ENCODE measurements at regions not wholly inside any gene's neighbourhood (a gene's known extent, or its start where the extent isn't known, plus 50 kb on each side); places are given as distances from the start of the nearest gene placed in this dataset.

DNA sequence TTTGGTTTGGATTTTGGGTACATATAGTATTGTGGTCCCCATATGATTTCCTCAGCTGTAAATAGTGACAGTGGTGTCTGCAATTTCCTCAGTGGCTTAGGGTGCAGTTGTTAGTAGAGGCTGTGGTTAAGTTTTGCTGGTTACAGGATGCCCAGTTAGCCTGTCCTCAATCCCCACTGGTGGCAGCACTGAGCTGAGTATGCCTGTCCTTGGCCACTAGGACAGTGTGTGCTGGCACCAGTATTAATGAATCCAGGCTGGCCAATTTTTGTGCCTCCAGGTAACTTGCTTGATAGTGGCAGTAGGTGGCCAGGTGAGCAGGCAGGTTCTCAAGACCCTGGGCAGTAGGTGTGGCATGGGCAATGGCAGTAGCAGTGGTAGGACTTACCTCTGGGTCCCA is 973.1 kb downstream of the TMEM182 start:
- no peaks in the 10 kb centered on the region for H3K9me3 ChIP-seq (ENCODE audit: low read depth, low read length)
- no peak for TF ChIP-seq EZH2 (IDR thresholded peaks at IDR 0.05)
- TF ChIP-seq FOXP2 (optimal IDR thresholded peaks at IDR 0.05; ENCODE audit: control extremely low read depth, extremely low read length, insufficient read depth), result no peak
- TF ChIP-seq POLR2AphosphoS5 (IDR thresholded peaks at IDR 0.05; ENCODE audit: borderline replicate concordance, low read depth, low read length), result no peak
- no peak overlapping the region for H3K4me3 ChIP-seq
- H3K9ac ChIP-seq (ENCODE audit: insufficient read length), result no peak overlapping the region
- no peaks in the 10 kb centered on the region for H3K36me3 ChIP-seq (ENCODE audit: insufficient read depth, low read length)
- DNase-seq (ENCODE audit: low read depth, low spot score), result no peak
- no peak overlapping the region for H3K27ac ChIP-seq

GRCh38 chr2:103738108-103738507 is 976.3 kb downstream of the TMEM182 start:
- Histone ChIP-seq H3K27ac (no peak overlapping the region), H3K9ac (ENCODE audit: insufficient read length) (no peak overlapping the region), H3K4me3 (no peak overlapping the region), H3K36me3 (ENCODE audit: insufficient read depth, low read length) (no peaks in the 10 kb centered on the region), H3K9me3 (ENCODE audit: low read depth, low read length) (no peaks in the 10 kb centered on the region)
- DNase-seq (ENCODE audit: low read depth, low spot score), result no peak
- TF ChIP-seq FOXP2 (optimal IDR thresholded peaks at IDR 0.05; ENCODE audit: control extremely low read depth, extremely low read length, insufficient read depth) (no peak), EZH2 (IDR thresholded peaks at IDR 0.05) (no peak), POLR2AphosphoS5 (IDR thresholded peaks at IDR 0.05; ENCODE audit: borderline replicate concordance, low read depth, low read length) (no peak)

DNA sequence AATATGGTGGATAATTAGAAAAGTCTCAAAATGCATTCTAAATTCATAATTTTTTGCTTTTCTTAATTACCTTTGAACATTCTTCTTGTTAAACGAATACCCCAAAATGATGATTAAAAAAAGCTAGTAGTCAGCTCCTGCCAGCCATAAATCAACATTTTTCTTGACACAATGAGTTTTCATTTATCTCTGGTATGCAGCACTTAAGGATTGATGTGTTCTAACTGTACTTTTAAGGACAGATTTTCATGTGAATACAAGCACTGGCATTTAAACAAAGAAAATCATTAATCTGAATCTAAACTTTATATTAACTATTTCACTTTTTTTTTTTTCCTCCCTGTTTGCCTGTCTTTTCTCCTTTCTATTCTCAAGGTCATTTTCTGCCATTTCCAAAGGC is 976.8 kb downstream of the TMEM182 start:
- Histone ChIP-seq H3K4me3 (no peak overlapping the region), H3K36me3 (ENCODE audit: insufficient read depth, low read length) (no peaks in the 10 kb centered on the region), H3K9me3 (ENCODE audit: low read depth, low read length) (no peaks in the 10 kb centered on the region), H3K27ac (no peak overlapping the region), H3K9ac (ENCODE audit: insufficient read length) (no peak overlapping the region)
- no peak for TF ChIP-seq EZH2 (IDR thresholded peaks at IDR 0.05)
- no peak for TF ChIP-seq FOXP2 (optimal IDR thresholded peaks at IDR 0.05; ENCODE audit: control extremely low read depth, extremely low read length, insufficient read depth)
- TF ChIP-seq POLR2AphosphoS5 (IDR thresholded peaks at IDR 0.05; ENCODE audit: borderline replicate concordance, low read depth, low read length), result no peak
- no peak for DNase-seq (ENCODE audit: low read depth, low spot score)

DNA sequence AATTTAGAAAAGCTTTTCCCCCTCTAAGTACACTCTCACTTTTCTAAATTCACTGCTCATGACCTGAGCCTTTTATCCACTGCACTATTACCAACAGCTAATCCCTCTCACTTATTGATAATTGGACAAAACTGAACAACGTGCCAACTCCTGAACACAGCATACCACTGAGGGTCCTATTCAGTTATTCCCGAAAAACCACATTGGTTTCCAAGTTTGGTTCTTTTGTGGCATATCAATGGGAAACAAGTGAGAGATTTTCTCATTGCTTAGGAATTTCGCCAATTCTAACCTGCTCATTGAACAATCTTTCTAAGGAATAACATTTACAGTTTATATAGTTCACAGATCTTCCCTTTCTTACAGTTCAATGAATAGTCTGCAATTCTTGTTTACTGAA is 977.4 kb downstream of the TMEM182 start:
- TF ChIP-seq FOXP2 (optimal IDR thresholded peaks at IDR 0.05; ENCODE audit: control extremely low read depth, extremely low read length, insufficient read depth), result no peak
- no peak for TF ChIP-seq POLR2AphosphoS5 (IDR thresholded peaks at IDR 0.05; ENCODE audit: borderline replicate concordance, low read depth, low read length)
- no peak for TF ChIP-seq EZH2 (IDR thresholded peaks at IDR 0.05)

DNA sequence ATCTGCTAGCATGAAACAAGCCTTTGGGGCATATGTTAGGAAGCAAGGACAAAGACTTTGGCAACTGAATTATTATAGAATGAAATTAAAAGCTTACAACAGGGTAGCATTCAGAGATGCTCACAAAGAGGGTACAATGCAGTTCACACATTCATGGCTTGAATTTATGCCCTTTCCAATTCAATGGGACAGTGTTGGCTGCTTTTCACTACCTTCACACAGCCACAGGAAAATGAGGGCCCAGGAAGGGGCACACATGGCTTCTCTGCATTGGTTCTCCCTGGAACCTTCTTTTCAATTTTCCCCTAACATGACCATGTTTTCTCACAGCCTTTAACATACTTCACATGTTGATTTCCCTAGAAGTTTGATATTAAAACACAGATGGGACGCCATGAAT is 978.1 kb downstream of the TMEM182 start:
- Histone ChIP-seq H3K9me3 (ENCODE audit: low read depth, low read length) (no peaks in the 10 kb centered on the region), H3K36me3 (ENCODE audit: insufficient read depth, low read length) (no peaks in the 10 kb centered on the region), H3K4me3 (no peak overlapping the region), H3K27ac (no peak overlapping the region), H3K9ac (ENCODE audit: insufficient read length) (no peak overlapping the region)
- TF ChIP-seq FOXP2 (optimal IDR thresholded peaks at IDR 0.05; ENCODE audit: control extremely low read depth, extremely low read length, insufficient read depth), result no peak
- TF ChIP-seq EZH2 (IDR thresholded peaks at IDR 0.05), result no peak
- TF ChIP-seq POLR2AphosphoS5 (IDR thresholded peaks at IDR 0.05; ENCODE audit: borderline replicate concordance, low read depth, low read length), result no peak
- DNase-seq (ENCODE audit: low read depth, low spot score), result no peak

More for the DNA sequence above, 977.4 kb downstream of the TMEM182 start:
- Histone ChIP-seq H3K9me3 (ENCODE audit: low read depth, low read length) (no peaks in the 10 kb centered on the region), H3K4me3 (no peak overlapping the region), H3K9ac (ENCODE audit: insufficient read length) (no peak overlapping the region), H3K27ac (no peak overlapping the region), H3K36me3 (ENCODE audit: insufficient read depth, low read length) (no peaks in the 10 kb centered on the region)
- no peak for DNase-seq (ENCODE audit: low read depth, low spot score)

- H3K36me3 ChIP-seq (ENCODE audit: insufficient read depth, low read length), result no peaks in the 10 kb centered on the region
- H3K27ac ChIP-seq, result no peak overlapping the region
- H3K9me3 ChIP-seq (ENCODE audit: low read depth, low read length), result no peaks in the 10 kb centered on the region
- no peak overlapping the region for H3K4me3 ChIP-seq
- no peak for DNase-seq (ENCODE audit: low read depth, low spot score)
- TF ChIP-seq FOXP2 (optimal IDR thresholded peaks at IDR 0.05; ENCODE audit: control extremely low read depth, extremely low read length, insufficient read depth) (no peak), POLR2AphosphoS5 (IDR thresholded peaks at IDR 0.05; ENCODE audit: borderline replicate concordance, low read depth, low read length) (no peak), EZH2 (IDR thresholded peaks at IDR 0.05) (no peak)
- no peak overlapping the region for H3K9ac ChIP-seq (ENCODE audit: insufficient read length)
Measured at GRCh38 chr2:103740631-103741030, 978.8 kb downstream of the TMEM182 start.

GRCh38 chr2:103743195-103743594 is 981.4 kb downstream of the TMEM182 start:
- H3K9ac ChIP-seq (ENCODE audit: insufficient read length), result no peak overlapping the region
- no peaks in the 10 kb centered on the region for H3K9me3 ChIP-seq (ENCODE audit: low read depth, low read length)
- DNase-seq (ENCODE audit: low read depth, low spot score), result no peak
- TF ChIP-seq EZH2 (IDR thresholded peaks at IDR 0.05) (no peak), POLR2AphosphoS5 (IDR thresholded peaks at IDR 0.05; ENCODE audit: borderline replicate concordance, low read depth, low read length) (no peak), FOXP2 (optimal IDR thresholded peaks at IDR 0.05; ENCODE audit: control extremely low read depth, extremely low read length, insufficient read depth) (no peak)
- no peak overlapping the region for H3K27ac ChIP-seq
- H3K4me3 ChIP-seq, result no peak overlapping the region
- H3K36me3 ChIP-seq (ENCODE audit: insufficient read depth, low read length), result no peaks in the 10 kb centered on the region

- Histone ChIP-seq H3K4me3 (no peak overlapping the region), H3K27ac (no peak overlapping the region), H3K9me3 (ENCODE audit: low read depth, low read length) (no peaks in the 10 kb centered on the region), H3K36me3 (ENCODE audit: insufficient read depth, low read length) (no peaks in the 10 kb centered on the region), H3K9ac (ENCODE audit: insufficient read length) (no peak overlapping the region)
- no peak for TF ChIP-seq POLR2AphosphoS5 (IDR thresholded peaks at IDR 0.05; ENCODE audit: borderline replicate concordance, low read depth, low read length)
- TF ChIP-seq EZH2 (IDR thresholded peaks at IDR 0.05), result no peak
- no peak for TF ChIP-seq FOXP2 (optimal IDR thresholded peaks at IDR 0.05; ENCODE audit: control extremely low read depth, extremely low read length, insufficient read depth)
- no peak for DNase-seq (ENCODE audit: low read depth, low spot score)
Measured at GRCh38 chr2:103754530-103754929, 992.7 kb downstream of the TMEM182 start.

GRCh38 chr2:103773884-103774283 is 1012.1 kb downstream of the TMEM182 start:
- TF ChIP-seq EZH2 (IDR thresholded peaks at IDR 0.05), result no peak
- TF ChIP-seq POLR2AphosphoS5 (IDR thresholded peaks at IDR 0.05; ENCODE audit: borderline replicate concordance, low read depth, low read length), result no peak
- no peak for TF ChIP-seq FOXP2 (optimal IDR thresholded peaks at IDR 0.05; ENCODE audit: control extremely low read depth, extremely low read length, insufficient read depth)
- H3K9ac ChIP-seq (ENCODE audit: insufficient read length), result no peak overlapping the region
- H3K4me3 ChIP-seq, result no peak overlapping the region
- H3K27ac ChIP-seq, result no peak overlapping the region
- DNase-seq (ENCODE audit: low read depth, low spot score), result no peak
- no peaks in the 10 kb centered on the region for H3K36me3 ChIP-seq (ENCODE audit: insufficient read depth, low read length)
- no peaks in the 10 kb centered on the region for H3K9me3 ChIP-seq (ENCODE audit: low read depth, low read length)

All from SK-N-MC (cell line).